ENCODE measurements at regions not wholly inside any gene's neighbourhood (a gene's known extent, or its start where the extent isn't known, plus 50 kb on each side); places are given as distances from the start of the nearest gene placed in this dataset.
"Not testable (repeated sequence)": the region's sequence is repeated elsewhere in the genome, so short reads cannot be mapped to it uniquely, and the experiment has no call there.

DNA sequence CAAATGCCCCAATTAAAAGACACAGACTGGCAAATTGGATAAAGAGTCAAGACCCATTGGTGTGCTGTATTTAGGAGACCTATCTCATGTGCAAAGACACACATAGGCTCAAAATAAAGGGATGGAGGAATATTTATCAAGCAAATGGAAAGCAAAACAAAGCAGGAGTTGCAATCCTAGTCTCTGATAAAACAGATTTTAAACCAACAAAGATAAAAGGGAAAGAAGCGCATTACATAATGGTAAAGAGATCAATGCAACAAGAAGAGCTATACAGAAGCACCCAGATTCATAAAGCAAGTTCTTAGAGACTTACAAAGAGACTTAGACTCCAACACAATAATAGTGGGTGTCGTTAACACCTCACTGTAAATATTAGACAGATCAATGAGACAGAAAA, 350.9 kb upstream of the SPRY2 start:
- TF ChIP-seq POLR2A, CTCF (IDR thresholded peaks at IDR 0.05): not testable (repeated sequence)
